Stomach (tissue), 4 donors: ENCODE measurements at regions not wholly inside any gene's neighbourhood (a gene's known extent, or its start where the extent isn't known, plus 50 kb on each side); places are given as distances from the start of the nearest gene placed in this dataset.

Source experiments
- EP300 ChIP-seq: sonication (generic); formaldehyde crosslinking; IDR thresholded peaks from one replicate; pipeline ENCODE4 v1.6.1; 2017; ENCODE audit warnings: antibody characterized with exemption
- POLR2A ChIP-seq, 4 donors: fragments of 450-650 bp; IDR thresholded peaks; one replicate each; pipeline ENCODE4 v1.6.1; 2016; ENCODE audit warnings: antibody characterized with exemption in 4 of 4, control low read depth in 2 of 4, mild to moderate bottlenecking in 1 of 4, moderate library complexity in 1 of 4
- TF ChIP-seq, protein P1 (sequence below), 7 experiments: fragments of 450-650 bp in 4 of 7; fragments of 200-600 bp in 3 of 7; sonication (generic) in 3 of 7; IDR thresholded peaks; one replicate each; pipeline ENCODE4 v1.5.1; 2016 to 2019; ENCODE audit warnings: antibody characterized with exemption in 7 of 7, control low read depth in 2 of 7, mild to moderate bottlenecking in 1 of 7

GRCh38 chr9:38328765-38329164 is 63.7 kb upstream of the ALDH1B1 start:
- TF ChIP-seq, protein P1, sequence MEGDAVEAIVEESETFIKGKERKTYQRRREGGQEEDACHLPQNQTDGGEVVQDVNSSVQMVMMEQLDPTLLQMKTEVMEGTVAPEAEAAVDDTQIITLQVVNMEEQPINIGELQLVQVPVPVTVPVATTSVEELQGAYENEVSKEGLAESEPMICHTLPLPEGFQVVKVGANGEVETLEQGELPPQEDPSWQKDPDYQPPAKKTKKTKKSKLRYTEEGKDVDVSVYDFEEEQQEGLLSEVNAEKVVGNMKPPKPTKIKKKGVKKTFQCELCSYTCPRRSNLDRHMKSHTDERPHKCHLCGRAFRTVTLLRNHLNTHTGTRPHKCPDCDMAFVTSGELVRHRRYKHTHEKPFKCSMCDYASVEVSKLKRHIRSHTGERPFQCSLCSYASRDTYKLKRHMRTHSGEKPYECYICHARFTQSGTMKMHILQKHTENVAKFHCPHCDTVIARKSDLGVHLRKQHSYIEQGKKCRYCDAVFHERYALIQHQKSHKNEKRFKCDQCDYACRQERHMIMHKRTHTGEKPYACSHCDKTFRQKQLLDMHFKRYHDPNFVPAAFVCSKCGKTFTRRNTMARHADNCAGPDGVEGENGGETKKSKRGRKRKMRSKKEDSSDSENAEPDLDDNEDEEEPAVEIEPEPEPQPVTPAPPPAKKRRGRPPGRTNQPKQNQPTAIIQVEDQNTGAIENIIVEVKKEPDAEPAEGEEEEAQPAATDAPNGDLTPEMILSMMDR (IDR thresholded peaks at IDR 0.05): no peak
- TF ChIP-seq POLR2A (IDR thresholded peaks at IDR 0.05) (no peak), EP300 (no peak)
